HCT116 (cell line): ENCODE measurements at regions not wholly inside any gene's neighbourhood (a gene's known extent, or its start where the extent isn't known, plus 50 kb on each side); places are given as distances from the start of the nearest gene placed in this dataset.

Source experiments
- ATAC-seq: fragments of 200-7000 bp; cut with Tn5 transposase; 2 replicates; pipeline ENCODE4 v1.9.1; 2020; ENCODE audit warnings: mild to moderate bottlenecking, moderate library complexity
- BruUV-seq: library from RNA; stranded (reverse); fragments of 400-500 nt; replicated peaks from 2 replicates; lab custom pipeline; 2021; lab: Mats Ljungman, UMichigan
- CTCF ChIA-PET: fragments of 300-600 bp; sonication (Branson Sonifier 250); formaldehyde crosslinking; loops from one replicate; lab custom pipeline; 2021; ENCODE audit warnings: antibody characterized with exemption; lab: Charles Lee
- POLR2A ChIA-PET: fragments of 300-600, 350-600 bp; sonication (Branson Sonifier 250); formaldehyde crosslinking; loops from one replicate; lab custom pipeline; 2021; ENCODE audit warnings: antibody characterized with exemption; lab: Charles Lee
- RAD21 ChIA-PET, 2 experiments: fragments of 300-600 bp; sonication (Branson Sonifier 250); formaldehyde crosslinking; loops; one replicate each; lab custom pipeline; 2023; ENCODE audit warnings: low total read pairs in 2 of 2; ENCODE audit not compliant: uncharacterized antibody in 2 of 2, unreplicated experiment in 2 of 2, low non-redundant PET in 1 of 2; lab: Charles Lee
- DNase-seq: peaks from one replicate; pipeline ENCODE4 v3.0.0-alpha.2; 2010; ENCODE audit warnings: low read depth, low spot score
- H2AFZ ChIP-seq: fragments of 200-600 bp; shearing (Covaris generic), sonication (generic); 2 replicates; pipeline ENCODE4 v1.6.1; 2017; ENCODE audit warnings: low read depth, mixed run types, mixed read lengths, antibody characterized with exemption, low read length; ENCODE audit not compliant: poor library complexity, severe bottlenecking
- H3K27ac ChIP-seq: 2 replicates; pipeline ENCODE4 v1.5.1; 2012; ENCODE audit warnings: low read depth, low read length
- H3K27me3 ChIP-seq: fragments of 200-600 bp; sonication (generic); 2 replicates; pipeline ENCODE4 v1.6.1; 2016; ENCODE audit warnings: mixed run types, low read length, mixed read lengths; ENCODE audit not compliant: insufficient read depth
- H3K36me3 ChIP-seq, 2 experiments: fragments of 200-500 bp in 1 of 2; fragments of 200-600 bp in 1 of 2; sonication (Bioruptor generic) in 1 of 2; sonication (generic) in 1 of 2; 2 replicates each; pipeline versions ENCODE4 v1.5.1 to v1.6.1; 2014 to 2016; ENCODE audit warnings: low read length in 2 of 2, inconsistent platforms in 1 of 2, mixed read lengths in 1 of 2, mixed run types in 1 of 2; ENCODE audit not compliant: insufficient read depth in 2 of 2, control insufficient read depth in 1 of 2
- H3K4me1 ChIP-seq, 2 experiments: fragments of 200-600 bp in 1 of 2; sonication (generic) in 1 of 2; 2 replicates each; pipeline versions ENCODE4 v1.5.1 to v1.6.1; 2012 to 2017; ENCODE audit warnings: low read length in 2 of 2, inconsistent platforms in 1 of 2, mild to moderate bottlenecking in 1 of 2, mixed read lengths in 1 of 2, mixed run types in 1 of 2, moderate library complexity in 1 of 2; ENCODE audit not compliant: insufficient read depth in 2 of 2, control insufficient read depth in 1 of 2
- H3K4me2 ChIP-seq: fragments of 200-600 bp; sonication (generic); 2 replicates; pipeline ENCODE4 v1.6.1; 2017; ENCODE audit warnings: mixed run types, low read length, mixed read lengths
- H3K4me3 ChIP-seq, 2 experiments: fragments of 200-600 bp in 1 of 2; sonication (generic) in 1 of 2; replicated peaks in 1 of 2; 2 replicates each; pipeline ENCODE4 v1.5.1; 2011 to 2016; ENCODE audit warnings: low read length in 2 of 2, control low read depth in 1 of 2, low read depth in 1 of 2, mild to moderate bottlenecking in 1 of 2, mixed read lengths in 1 of 2, mixed run types in 1 of 2
- H3K79me2 ChIP-seq: fragments of 200-600 bp; sonication (generic); 2 replicates; pipeline ENCODE4 v1.6.1; 2017; ENCODE audit warnings: mild to moderate bottlenecking, mixed run types, low read length, moderate library complexity, mixed read lengths; ENCODE audit not compliant: insufficient read depth
- H3K9ac ChIP-seq: fragments of 200-600 bp; sonication (generic); 2 replicates; pipeline ENCODE4 v1.6.1; 2016; ENCODE audit warnings: low read length, mixed read lengths
- H3K9me2 ChIP-seq: fragments of 200-600 bp; sonication (generic), shearing (Covaris generic); 2 replicates; pipeline ENCODE4 v1.6.1; 2017; ENCODE audit warnings: mixed run types, mild to moderate bottlenecking, moderate library complexity; ENCODE audit not compliant: insufficient read depth
- H3K9me3 ChIP-seq, 2 experiments: fragments of 200-500 bp in 1 of 2; fragments of 200-600 bp in 1 of 2; sonication (Bioruptor generic) in 1 of 2; sonication (generic) in 1 of 2; 2 replicates each; pipeline ENCODE4 v1.6.1; 2014 to 2017; ENCODE audit warnings: low read length in 2 of 2, mixed read lengths in 2 of 2, inconsistent platforms in 1 of 2, low read depth in 1 of 2, mild to moderate bottlenecking in 1 of 2, mixed run types in 1 of 2, moderate library complexity in 1 of 2; ENCODE audit not compliant: control insufficient read depth in 1 of 2, insufficient read depth in 1 of 2
- H4K20me1 ChIP-seq: fragments of 200-600 bp; sonication (generic), shearing (Covaris generic); 2 replicates; pipeline ENCODE4 v1.6.1; 2017; ENCODE audit warnings: mixed run types, mild to moderate bottlenecking, moderate library complexity; ENCODE audit not compliant: insufficient read depth
- ATF3 ChIP-seq: IDR thresholded peaks from 2 replicates; pipeline ENCODE4 v1.6.1; 2012
- CBX3 ChIP-seq: IDR thresholded peaks from 2 replicates; pipeline ENCODE4 v1.6.1; 2012; ENCODE audit warnings: low read depth
- EGR1 ChIP-seq: IDR thresholded peaks from 2 replicates; pipeline ENCODE4 v1.6.1; 2012; ENCODE audit warnings: low read depth
- ELF1 ChIP-seq: IDR thresholded peaks from 2 replicates; pipeline ENCODE4 v1.6.1; 2012; ENCODE audit warnings: low read depth, borderline replicate concordance
- EZH2 ChIP-seq: fragments of 200-600 bp; sonication (generic); IDR thresholded peaks from 2 replicates; pipeline ENCODE4 v1.6.1; 2017; ENCODE audit warnings: antibody characterized with exemption, mixed run types
- JUND ChIP-seq: IDR thresholded peaks from 2 replicates; pipeline ENCODE4 v1.6.1; 2012
- MAX ChIP-seq: IDR thresholded peaks from 2 replicates; pipeline ENCODE4 v1.6.1; 2012
- POLR2AphosphoS5 ChIP-seq: IDR thresholded peaks from 2 replicates; pipeline ENCODE4 v1.6.1; 2011; ENCODE audit warnings: mild to moderate bottlenecking, low read depth, low read length, moderate library complexity
- SRF ChIP-seq: IDR thresholded peaks from 2 replicates; pipeline ENCODE4 v1.6.1; 2012; ENCODE audit warnings: low read depth
- YY1 ChIP-seq: IDR thresholded peaks from 2 replicates; pipeline ENCODE4 v1.6.1; 2011; ENCODE audit warnings: low read length, low read depth, moderate library complexity, mild to moderate bottlenecking; ENCODE audit not compliant: insufficient replicate concordance; ENCODE audit errors: extremely low read depth
- ZFX ChIP-seq: fragments of 450-650 bp; IDR thresholded peaks from 2 replicates; pipeline ENCODE4 v1.6.1; 2017
- ZNF274 ChIP-seq: fragments of 200-500 bp; sonication (Bioruptor generic); IDR thresholded peaks from 2 replicates; pipeline ENCODE4 v1.6.1; 2014; ENCODE audit warnings: mild to moderate bottlenecking, low read depth, low read length, inconsistent platforms
- intact Hi-C: fragments of 100-400 bp; cut with micrococcal nuclease; formaldehyde crosslinking; loops from 2 replicates; pipeline ENCODE4 v1.10.0; 2022
- TF ChIP-seq, protein P1 (sequence below): IDR thresholded peaks from 2 replicates; pipeline ENCODE4 v1.6.1; 2011; ENCODE audit warnings: mild to moderate bottlenecking, low read length, moderate library complexity; ENCODE audit not compliant: insufficient replicate concordance; ENCODE audit errors: extremely low read depth
- TF ChIP-seq, protein P2 (sequence below), 3 experiments: fragments of 200-600 bp in 1 of 3; sonication (generic) in 1 of 3; IDR thresholded peaks in 2 of 3; conservative IDR thresholded peaks in 1 of 3; 2 replicates each; pipeline ENCODE4 v1.5.1; 2012 to 2017; ENCODE audit warnings: low read depth in 2 of 3, low read length in 2 of 3, antibody characterized with exemption in 1 of 3, borderline replicate concordance in 1 of 3, control low read depth in 1 of 3, mild to moderate bottlenecking in 1 of 3, mixed read lengths in 1 of 3, mixed run types in 1 of 3, moderate library complexity in 1 of 3; ENCODE audit not compliant: insufficient read depth in 1 of 3

DNA sequence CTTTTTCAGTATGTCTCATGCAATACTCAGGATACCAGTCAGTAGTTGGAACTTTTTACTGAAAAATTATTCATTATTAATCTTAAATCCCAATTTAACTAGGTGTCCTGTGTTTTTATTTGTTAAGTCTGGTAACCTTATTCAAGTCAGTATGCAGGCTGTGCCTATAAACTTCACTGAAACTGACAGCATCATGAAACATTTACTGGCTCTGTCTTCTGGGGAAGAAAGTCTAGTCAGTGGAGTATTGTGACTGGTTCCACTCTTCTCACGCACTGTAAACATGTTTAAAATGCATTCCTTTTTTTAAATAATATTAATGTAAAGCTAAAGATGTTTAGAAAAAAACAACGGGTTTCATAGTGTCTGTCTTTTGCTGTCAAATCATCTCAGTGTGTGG is 739.7 kb downstream of the LTN1 start:
- Histone ChIP-seq H2AFZ (no peak overlapping the region), H3K9me2 (no peaks in the 10 kb centered on the region), H3K4me1 (no peaks in the 10 kb centered on the region), H3K9me3 (peaks cover 8 to 14% of the 10 kb centered on the region in 2 experiments; a peak in 3 of 4 replicates), H3K27ac (no peak overlapping the region), H3K27me3 (no peaks in the 10 kb centered on the region), H3K36me3 (no peaks in the 10 kb centered on the region), H3K4me2 (no peak overlapping the region), H3K9ac (no peak overlapping the region), H3K79me2 (no peaks in the 10 kb centered on the region), H3K4me3 (no peak overlapping the region), H4K20me1 (no peaks in the 10 kb centered on the region)
- TF ChIP-seq ZFX, result no peak
- TF ChIP-seq ATF3, result no peak
- no peak for TF ChIP-seq JUND
- TF ChIP-seq POLR2AphosphoS5, result no peak
- TF ChIP-seq SRF, result no peak
- no peak for TF ChIP-seq MAX
- no peak for TF ChIP-seq ZNF274
- intact Hi-C loops, result no loop called here
- no peak for ATAC-seq
- CTCF ChIA-PET, result no interaction called here
- no TSS peak for BruUV-seq
- DNase-seq, result no peak
- RAD21 ChIA-PET, result no interaction called here
- POLR2A ChIA-PET, result no interaction called here

GRCh38 chr21:28250946-28251345 is 741.7 kb downstream of the LTN1 start:
- no peaks in the 10 kb centered on the region for H3K9me2 ChIP-seq
- H3K79me2 ChIP-seq, result no peaks in the 10 kb centered on the region
- CTCF ChIA-PET, result no interaction called here
- H3K9me3 ChIP-seq, result peaks cover 16 to 18% of the 10 kb centered on the region in 2 experiments; a peak in 3 of 4 replicates
- RAD21 ChIA-PET, result no interaction called here
- no peaks in the 10 kb centered on the region for H3K36me3 ChIP-seq
- no peak overlapping the region for H3K4me2 ChIP-seq
- POLR2A ChIA-PET, result no interaction called here
- intact Hi-C loops, result no loop called here
- TF ChIP-seq JUND (no peak), CBX3 (no peak), POLR2AphosphoS5 (no peak), MAX (no peak), ELF1 (no peak), EGR1 (no peak), SRF (no peak), EZH2 (no peak), YY1 (no peak)
- TF ChIP-seq, protein P1, sequence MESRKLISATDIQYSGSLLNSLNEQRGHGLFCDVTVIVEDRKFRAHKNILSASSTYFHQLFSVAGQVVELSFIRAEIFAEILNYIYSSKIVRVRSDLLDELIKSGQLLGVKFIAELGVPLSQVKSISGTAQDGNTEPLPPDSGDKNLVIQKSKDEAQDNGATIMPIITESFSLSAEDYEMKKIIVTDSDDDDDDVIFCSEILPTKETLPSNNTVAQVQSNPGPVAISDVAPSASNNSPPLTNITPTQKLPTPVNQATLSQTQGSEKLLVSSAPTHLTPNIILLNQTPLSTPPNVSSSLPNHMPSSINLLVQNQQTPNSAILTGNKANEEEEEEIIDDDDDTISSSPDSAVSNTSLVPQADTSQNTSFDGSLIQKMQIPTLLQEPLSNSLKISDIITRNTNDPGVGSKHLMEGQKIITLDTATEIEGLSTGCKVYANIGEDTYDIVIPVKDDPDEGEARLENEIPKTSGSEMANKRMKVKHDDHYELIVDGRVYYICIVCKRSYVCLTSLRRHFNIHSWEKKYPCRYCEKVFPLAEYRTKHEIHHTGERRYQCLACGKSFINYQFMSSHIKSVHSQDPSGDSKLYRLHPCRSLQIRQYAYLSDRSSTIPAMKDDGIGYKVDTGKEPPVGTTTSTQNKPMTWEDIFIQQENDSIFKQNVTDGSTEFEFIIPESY, result no peak
- TF ChIP-seq, protein P2, sequence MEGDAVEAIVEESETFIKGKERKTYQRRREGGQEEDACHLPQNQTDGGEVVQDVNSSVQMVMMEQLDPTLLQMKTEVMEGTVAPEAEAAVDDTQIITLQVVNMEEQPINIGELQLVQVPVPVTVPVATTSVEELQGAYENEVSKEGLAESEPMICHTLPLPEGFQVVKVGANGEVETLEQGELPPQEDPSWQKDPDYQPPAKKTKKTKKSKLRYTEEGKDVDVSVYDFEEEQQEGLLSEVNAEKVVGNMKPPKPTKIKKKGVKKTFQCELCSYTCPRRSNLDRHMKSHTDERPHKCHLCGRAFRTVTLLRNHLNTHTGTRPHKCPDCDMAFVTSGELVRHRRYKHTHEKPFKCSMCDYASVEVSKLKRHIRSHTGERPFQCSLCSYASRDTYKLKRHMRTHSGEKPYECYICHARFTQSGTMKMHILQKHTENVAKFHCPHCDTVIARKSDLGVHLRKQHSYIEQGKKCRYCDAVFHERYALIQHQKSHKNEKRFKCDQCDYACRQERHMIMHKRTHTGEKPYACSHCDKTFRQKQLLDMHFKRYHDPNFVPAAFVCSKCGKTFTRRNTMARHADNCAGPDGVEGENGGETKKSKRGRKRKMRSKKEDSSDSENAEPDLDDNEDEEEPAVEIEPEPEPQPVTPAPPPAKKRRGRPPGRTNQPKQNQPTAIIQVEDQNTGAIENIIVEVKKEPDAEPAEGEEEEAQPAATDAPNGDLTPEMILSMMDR (IDR thresholded peaks at IDR 0.05 in 2 of 3, conservative IDR thresholded peaks at IDR 0.05 in 1 of 3; ENCODE audit: borderline replicate concordance in 1 of 3, insufficient read depth in 1 of 3, low read depth in 2 of 3, low read length in 2 of 3), result no peak
- H3K4me1 ChIP-seq, result no peaks in the 10 kb centered on the region
- no peak overlapping the region for H3K27ac ChIP-seq
- H3K9ac ChIP-seq, result no peak overlapping the region
- no peak for DNase-seq
- H3K4me3 ChIP-seq, result no peak overlapping the region
- ATAC-seq, result no peak
- H4K20me1 ChIP-seq, result no peaks in the 10 kb centered on the region
- BruUV-seq, result no TSS peak
- no peak overlapping the region for H2AFZ ChIP-seq
- no peaks in the 10 kb centered on the region for H3K27me3 ChIP-seq
